MM.1S (cell line): ENCODE measurements at regions not wholly inside any gene's neighbourhood (a gene's known extent, or its start where the extent isn't known, plus 50 kb on each side); places are given as distances from the start of the nearest gene placed in this dataset.

Experiments
- DNase-seq: peaks from one replicate; pipeline ENCODE4 v3.0.0-alpha.2; 2015
- H2AFZ ChIP-seq: fragments of 300-600 bp; sonication (generic); 2 replicates; pipeline ENCODE4 v1.6.0; 2016; ENCODE audit warnings: antibody characterized with exemption, low read length
- H3F3A ChIP-seq: fragments of 300-600 bp; sonication (generic); 2 replicates; pipeline ENCODE4 v1.6.1; 2016; ENCODE audit warnings: mild to moderate bottlenecking, antibody characterized with exemption, low read length, moderate library complexity, mixed read lengths; ENCODE audit not compliant: insufficient read depth
- H3K27ac ChIP-seq: fragments of 300-600 bp; sonication (generic); 2 replicates; pipeline ENCODE4 v1.5.1; 2016; ENCODE audit warnings: mild to moderate bottlenecking, low read length
- H3K27me3 ChIP-seq: fragments of 300-600 bp; sonication (generic); replicated peaks from 2 replicates; pipeline ENCODE4 v1.6.0; 2016; ENCODE audit warnings: low read length; ENCODE audit not compliant: insufficient read depth
- H3K36me3 ChIP-seq: fragments of 300-600 bp; sonication (generic); replicated peaks from 2 replicates; pipeline ENCODE4 v1.6.1; 2016; ENCODE audit warnings: mild to moderate bottlenecking, low read length, mixed read lengths; ENCODE audit not compliant: insufficient read depth
- H3K4me1 ChIP-seq: fragments of 300-600 bp; sonication (generic); 2 replicates; pipeline ENCODE4 v1.6.1; 2016; ENCODE audit warnings: low read length, mixed read lengths
- H3K4me2 ChIP-seq: fragments of 300-600 bp; sonication (generic); 2 replicates; pipeline ENCODE4 v1.6.0; 2016; ENCODE audit warnings: low read depth, low read length
- H3K4me3 ChIP-seq: fragments of 300-600 bp; sonication (generic); 2 replicates; pipeline ENCODE4 v1.5.1; 2016; ENCODE audit warnings: low read length, mixed read lengths
- H3K79me2 ChIP-seq: fragments of 300-600 bp; sonication (generic); 2 replicates; pipeline ENCODE4 v1.6.1; 2016; ENCODE audit warnings: mixed run types, low read length, mixed read lengths
- H3K9ac ChIP-seq: fragments of 300-600 bp; sonication (generic); 2 replicates; pipeline ENCODE4 v1.6.1; 2016; ENCODE audit warnings: low read length, mixed read lengths
- H3K9me2 ChIP-seq: fragments of 300-600 bp; sonication (generic); replicated peaks from 2 replicates; pipeline ENCODE4 v1.6.1; 2016; ENCODE audit warnings: mild to moderate bottlenecking, low read length, mixed read lengths; ENCODE audit not compliant: insufficient read depth
- H3K9me3 ChIP-seq: fragments of 300-600 bp; sonication (generic); replicated peaks from 2 replicates; pipeline ENCODE4 v1.6.1; 2016; ENCODE audit warnings: mild to moderate bottlenecking, low read length, mixed read lengths; ENCODE audit not compliant: insufficient read depth
- H4K20me1 ChIP-seq: fragments of 300-600 bp; sonication (generic); 2 replicates; pipeline ENCODE4 v1.6.1; 2016; ENCODE audit warnings: mild to moderate bottlenecking, low read length, moderate library complexity, mixed read lengths; ENCODE audit not compliant: insufficient read depth
- CTCF ChIP-seq: fragments of 300-600 bp; sonication (generic); IDR thresholded peaks from 2 replicates; pipeline ENCODE4 v1.5.1; 2016; ENCODE audit warnings: antibody characterized with exemption, low read length, mixed read lengths
- EZH2 ChIP-seq: fragments of 300-600 bp; sonication (generic); optimal IDR thresholded peaks from 2 replicates; pipeline ENCODE3; 2017; ENCODE audit warnings: low read depth, mild to moderate bottlenecking, antibody characterized with exemption, low read length, mixed read lengths
- EZH2phosphoT487 ChIP-seq: fragments of 300-600 bp; sonication (generic); IDR thresholded peaks from 2 replicates; pipeline ENCODE4 v1.6.1; 2018; ENCODE audit warnings: antibody characterized with exemption, low read length

DNA sequence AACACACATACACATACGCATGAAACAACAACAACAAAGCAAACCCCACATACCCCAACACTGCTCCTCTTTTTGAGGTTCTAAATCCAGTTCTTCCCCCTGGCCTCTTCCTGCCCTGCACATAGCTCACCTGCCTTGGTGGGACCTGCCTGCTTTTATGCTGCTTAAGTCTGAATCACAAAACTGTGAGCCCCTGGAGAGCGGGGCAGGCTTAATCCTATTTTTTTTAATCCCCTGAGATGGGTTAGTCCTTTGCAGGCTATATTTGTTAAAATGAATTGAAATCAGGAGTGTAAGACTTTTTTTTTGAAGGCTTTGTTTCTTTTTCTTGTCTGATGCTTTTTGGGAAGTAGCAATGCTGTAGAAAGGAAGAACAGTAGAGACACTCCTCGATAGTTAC, 84.6 kb upstream of the MAX start:
- Histone ChIP-seq H3F3A (no peaks in the 10 kb centered on the region), H3K4me3 (no peak overlapping the region), H3K9ac (no peak overlapping the region), H3K27me3 (no peaks in the 10 kb centered on the region), H3K27ac (no peak overlapping the region), H3K9me3 (no peaks in the 10 kb centered on the region), H3K4me2 (no peak overlapping the region), H3K79me2 (no peaks in the 10 kb centered on the region), H3K36me3 (no peaks in the 10 kb centered on the region), H4K20me1 (no peaks in the 10 kb centered on the region), H3K4me1 (no peaks in the 10 kb centered on the region), H3K9me2 (no peaks in the 10 kb centered on the region), H2AFZ (no peak overlapping the region)
- DNase-seq = no peak
- TF ChIP-seq EZH2phosphoT487 (no peak), CTCF (no peak), EZH2 (no peak)

DNA sequence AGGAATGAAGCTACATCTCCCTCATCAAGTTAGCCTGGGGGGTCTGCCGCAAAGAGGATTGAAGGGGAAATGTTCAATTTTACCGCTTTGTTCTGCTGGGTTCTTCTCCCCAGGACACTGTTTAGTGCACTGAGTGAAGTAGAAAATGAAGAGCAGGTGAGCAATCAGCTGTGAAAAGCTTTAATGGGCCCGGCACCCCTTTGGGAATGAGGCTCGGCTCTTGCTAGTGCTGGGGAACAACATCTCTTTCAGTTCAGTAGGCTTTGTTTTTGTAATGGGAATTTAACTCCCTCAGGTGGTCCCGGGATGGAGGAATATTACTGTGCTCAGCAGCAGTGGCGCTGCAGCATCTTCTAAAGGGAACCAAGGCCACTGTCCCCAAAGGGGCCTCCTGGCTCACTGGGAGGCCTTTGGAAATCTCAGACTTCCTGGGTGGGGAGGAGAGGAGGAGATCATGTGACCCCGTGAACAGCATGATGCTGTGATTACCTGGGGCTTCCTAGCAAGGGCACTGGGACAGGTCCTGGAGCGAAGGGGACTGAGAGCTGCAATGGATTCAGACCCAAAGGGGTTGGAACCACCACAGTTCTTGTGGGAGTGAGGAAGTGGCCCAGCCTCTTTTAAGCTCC, 85.2 kb upstream of the MAX start:
- H3K79me2 ChIP-seq = no peaks in the 10 kb centered on the region
- no peaks in the 10 kb centered on the region for H3K9me2 ChIP-seq
- no peaks in the 10 kb centered on the region for H3K36me3 ChIP-seq
- H3K4me3 ChIP-seq = no peak overlapping the region
- no peaks in the 10 kb centered on the region for H3F3A ChIP-seq
- no peaks in the 10 kb centered on the region for H4K20me1 ChIP-seq
- no peaks in the 10 kb centered on the region for H3K4me1 ChIP-seq
- no peak overlapping the region for H3K9ac ChIP-seq
- H3K27ac ChIP-seq = no peak overlapping the region
- no peak overlapping the region for H2AFZ ChIP-seq
- no peaks in the 10 kb centered on the region for H3K9me3 ChIP-seq
- no peak for DNase-seq
- no peaks in the 10 kb centered on the region for H3K27me3 ChIP-seq
- no peak overlapping the region for H3K4me2 ChIP-seq
- TF ChIP-seq EZH2phosphoT487 (no peak), EZH2 (no peak), CTCF (no peak)

- no peak overlapping the region for H3K4me3 ChIP-seq
- TF ChIP-seq EZH2phosphoT487 (no peak), EZH2 (no peak)
- no peaks in the 10 kb centered on the region for H3K79me2 ChIP-seq
- H3K27ac ChIP-seq = no peak overlapping the region
- H3K36me3 ChIP-seq = no peaks in the 10 kb centered on the region
- H3K9me2 ChIP-seq = no peaks in the 10 kb centered on the region
- no peaks in the 10 kb centered on the region for H3F3A ChIP-seq
- H4K20me1 ChIP-seq = no peaks in the 10 kb centered on the region
- H3K4me2 ChIP-seq = no peak overlapping the region
- H3K9me3 ChIP-seq = no peaks in the 10 kb centered on the region
- H3K9ac ChIP-seq = no peak overlapping the region
- no peak overlapping the region for H2AFZ ChIP-seq
- peaks cover 8% of the 10 kb centered on the region for H3K27me3 ChIP-seq
- no peak for DNase-seq
- peaks cover 12% of the 10 kb centered on the region for H3K4me1 ChIP-seq
Measured at GRCh38 chr14:65190312-65190711, 88.0 kb upstream of the MAX start.

DNA sequence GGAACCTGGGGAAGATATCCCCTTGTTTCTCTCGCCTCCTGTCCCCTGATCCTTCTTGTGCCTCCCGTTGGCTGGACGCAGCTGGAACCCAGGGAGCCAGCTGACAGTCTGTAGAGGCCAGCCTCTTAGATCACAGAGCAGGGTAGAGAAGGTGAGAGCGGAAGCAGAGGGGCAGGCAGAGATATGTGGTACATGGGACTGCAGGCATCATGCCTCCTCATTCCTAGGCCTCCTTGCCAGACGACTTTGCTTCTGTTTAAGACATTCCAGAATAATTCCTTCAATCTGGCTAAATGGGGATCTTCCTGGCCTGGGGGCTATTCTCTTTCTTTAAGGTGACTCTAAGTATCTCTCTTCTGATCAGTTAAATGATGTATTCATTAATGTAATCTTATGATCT, 89.4 kb upstream of the MAX start:
- DNase-seq = no peak
- Histone ChIP-seq H3K9me3 (no peaks in the 10 kb centered on the region), H3K79me2 (no peaks in the 10 kb centered on the region), H3K4me3 (no peak overlapping the region), H3K27ac (no peak overlapping the region), H3K36me3 (no peaks in the 10 kb centered on the region), H3K9ac (no peak overlapping the region), H2AFZ (no peak overlapping the region), H3K4me2 (no peak overlapping the region), H4K20me1 (no peaks in the 10 kb centered on the region), H3F3A (no peaks in the 10 kb centered on the region), H3K27me3 (peaks cover 8% of the 10 kb centered on the region), H3K4me1 (peaks cover 20% of the 10 kb centered on the region), H3K9me2 (no peaks in the 10 kb centered on the region)
- TF ChIP-seq CTCF (no peak), EZH2 (no peak), EZH2phosphoT487 (no peak)
